ENCODE measurements at regions not wholly inside any gene's neighbourhood (a gene's known extent, or its start where the extent isn't known, plus 50 kb on each side); places are given as distances from the start of the nearest gene placed in this dataset.

- peak; percentile 43 for TF ChIP-seq PBX3 (IDR thresholded peaks at IDR 0.05)
- no peak for TF ChIP-seq ELF1 (IDR thresholded peaks at IDR 0.05)
- no peak for TF ChIP-seq YY1 (IDR thresholded peaks at IDR 0.05; ENCODE audit: low read depth)
- no peak for TF ChIP-seq CHD2 (IDR thresholded peaks at IDR 0.05; ENCODE audit: low read length, partially characterized antibody)
- TF ChIP-seq NFIC (IDR thresholded peaks at IDR 0.05; ENCODE audit: borderline replicate concordance) = peak; percentile 53; the same call in 1 of the 2 replicates
- TF ChIP-seq USF1 (IDR thresholded peaks at IDR 0.05; ENCODE audit: borderline replicate concordance, low read depth) = peak; percentile 17; the same call in 1 of the 2 replicates
- TF ChIP-seq RXRA (IDR thresholded peaks at IDR 0.05; ENCODE audit: borderline replicate concordance, low read depth) = peak; percentile 63; the same call in 1 of the 2 replicates
- no peak for TF ChIP-seq EZH2phosphoT487 (IDR thresholded peaks at IDR 0.05; ENCODE audit: borderline replicate concordance, low read depth)
- peak; percentile 94 for TF ChIP-seq FOSL2 (IDR thresholded peaks at IDR 0.05; ENCODE audit: borderline replicate concordance, low read depth)
- TF ChIP-seq FOXM1 (IDR thresholded peaks at IDR 0.05; ENCODE audit: low read depth) = no peak
- no peak for TF ChIP-seq MEF2A (IDR thresholded peaks at IDR 0.05; ENCODE audit: borderline replicate concordance, low read depth)
- peak; percentile 46 for TF ChIP-seq CTCF (IDR thresholded peaks at IDR 0.05)
- no peak for TF ChIP-seq GATA2 (CRISPR knock-in tag; IDR thresholded peaks at IDR 0.05)
- TF ChIP-seq RCOR1 (IDR thresholded peaks at IDR 0.05; ENCODE audit: low read length) = no peak
- TF ChIP-seq TEAD4 (IDR thresholded peaks at IDR 0.05; ENCODE audit: borderline replicate concordance, insufficient read depth) = no peak
- TF ChIP-seq MXI1 (IDR thresholded peaks at IDR 0.05; ENCODE audit: low read depth, low read length) = no peak
- TF ChIP-seq SIN3A (IDR thresholded peaks at IDR 0.05; ENCODE audit: borderline replicate concordance, low read depth, low read length) = no peak
- no peak for TF ChIP-seq FOXJ3 (CRISPR knock-in tag; IDR thresholded peaks at IDR 0.05)
Measured at GRCh38 chr19:13621413-13621812, 115.1 kb upstream of the CACNA1A start (continued).

GRCh38 chr19:13619203-13619632 lies 112.9 kb upstream of the CACNA1A start:
- POLR2A ChIA-PET = no interaction called here
- no peaks in the 10 kb centered on the region for H4K20me1 ChIP-seq (ENCODE audit: insufficient read depth)
- no peak for TF ChIP-seq EZH2phosphoT487 (IDR thresholded peaks at IDR 0.05; ENCODE audit: borderline replicate concordance, low read depth)
- no peak for TF ChIP-seq USF1 (IDR thresholded peaks at IDR 0.05; ENCODE audit: borderline replicate concordance, low read depth)
- TF ChIP-seq RFX5 (IDR thresholded peaks at IDR 0.05; ENCODE audit: low read length) = no peak
- no peak for TF ChIP-seq CHD2 (IDR thresholded peaks at IDR 0.05; ENCODE audit: low read length, partially characterized antibody)
- TF ChIP-seq REST (IDR thresholded peaks at IDR 0.05; ENCODE audit: low read depth, low read length) = no peak
- no peak for TF ChIP-seq MEF2A (IDR thresholded peaks at IDR 0.05; ENCODE audit: borderline replicate concordance, low read depth)
- no peak for TF ChIP-seq RCOR1 (IDR thresholded peaks at IDR 0.05; ENCODE audit: low read length)
- TF ChIP-seq MXI1 (IDR thresholded peaks at IDR 0.05; ENCODE audit: low read depth, low read length) = no peak
- no peak for TF ChIP-seq TEAD4 (IDR thresholded peaks at IDR 0.05; ENCODE audit: borderline replicate concordance, insufficient read depth)
- TF ChIP-seq RAD21 (IDR thresholded peaks at IDR 0.05; ENCODE audit: low read length) = no peak
- TF ChIP-seq MAX (IDR thresholded peaks at IDR 0.05; ENCODE audit: low read depth) = no peak

More at GRCh38 chr19:13619203-13619632, 112.9 kb upstream of the CACNA1A start:
- H3K9ac ChIP-seq = no peak overlapping the region
- H3K4me2 ChIP-seq = no peak overlapping the region
- H3K4me1 ChIP-seq (ENCODE audit: control insufficient read depth in 1 of 2, insufficient read depth in 2 of 2, low read depth in 1 of 2, low read length in 1 of 2) = peaks cover 0 to 8% of the 10 kb centered on the region in 2 experiments; a peak in 1 of 4 replicates
- no peaks in the 10 kb centered on the region for H3K9me2 ChIP-seq
- H3K9me3 ChIP-seq = no peaks in the 10 kb centered on the region
- H3F3A ChIP-seq (replicated peaks; ENCODE audit: insufficient read depth) = peaks cover 16% of the 10 kb centered on the region
- H2AFZ ChIP-seq (ENCODE audit: low read depth) = no peak overlapping the region
- no peaks in the 10 kb centered on the region for H3K36me3 ChIP-seq (replicated peaks in 1 of 2; ENCODE audit: control insufficient read depth in 1 of 2, insufficient read depth in 2 of 2, low read length in 1 of 2)
- no peak overlapping the region for H3K4me3 ChIP-seq (ENCODE audit: low read depth in 2 of 2, low read length in 1 of 2)
- no peak overlapping the region for H3K27ac ChIP-seq (ENCODE audit: low read depth in 2 of 2, low read length in 1 of 2)
- no peak for DNase-seq
- H3K79me2 ChIP-seq (ENCODE audit: insufficient read depth) = no peaks in the 10 kb centered on the region
- peaks cover 17% of the 10 kb centered on the region; the same call in 1 of the 2 replicates for H3K27me3 ChIP-seq (ENCODE audit: insufficient read depth)
- CTCF ChIA-PET = no interaction called here

Measured in SK-N-SH (cell line).